ENCODE measurements at regions not wholly inside any gene's neighbourhood (a gene's known extent, or its start where the extent isn't known, plus 50 kb on each side); places are given as distances from the start of the nearest gene placed in this dataset.
"Not testable (repeated sequence)": the region's sequence is repeated elsewhere in the genome, so short reads cannot be mapped to it uniquely, and the experiment has no call there.

- DNase-seq = no peak
Observed at GRCh38 chr6:44049989-44050871, 77.0 kb downstream of the MRPL14 start.

- DNase-seq = peak; percentile 53
Observed at GRCh38 chr6:44049163-44049988, 77.9 kb downstream of the MRPL14 start.

GRCh38 chr6:44048277-44048676 lies 79.0 kb downstream of the MRPL14 start:
- DNase-seq = no peak

DNA sequence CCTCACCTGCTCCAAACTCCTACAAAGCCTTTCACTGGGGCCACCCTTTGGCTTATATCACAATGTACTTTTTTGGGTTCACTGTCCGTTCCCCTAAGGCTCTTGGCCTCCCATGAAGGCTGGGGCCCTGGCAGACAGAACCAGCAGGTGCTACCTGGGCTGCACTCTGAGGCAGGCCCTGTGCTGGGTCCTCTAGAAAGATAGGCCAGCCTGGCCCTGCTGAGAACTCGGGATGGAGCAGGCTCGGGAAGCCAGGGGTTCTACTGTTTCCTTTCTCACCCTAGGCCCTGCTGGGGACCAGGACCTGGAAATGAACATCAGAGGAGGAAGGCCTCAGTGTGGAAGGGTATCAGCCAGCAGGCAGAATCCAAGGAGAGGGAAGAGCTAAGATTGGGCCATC lies 79.5 kb downstream of the MRPL14 start:
- DNase-seq = no peak

- DNase-seq = no peak
Observed at GRCh38 chr6:44047179-44047546, 80.1 kb downstream of the MRPL14 start.

DNA sequence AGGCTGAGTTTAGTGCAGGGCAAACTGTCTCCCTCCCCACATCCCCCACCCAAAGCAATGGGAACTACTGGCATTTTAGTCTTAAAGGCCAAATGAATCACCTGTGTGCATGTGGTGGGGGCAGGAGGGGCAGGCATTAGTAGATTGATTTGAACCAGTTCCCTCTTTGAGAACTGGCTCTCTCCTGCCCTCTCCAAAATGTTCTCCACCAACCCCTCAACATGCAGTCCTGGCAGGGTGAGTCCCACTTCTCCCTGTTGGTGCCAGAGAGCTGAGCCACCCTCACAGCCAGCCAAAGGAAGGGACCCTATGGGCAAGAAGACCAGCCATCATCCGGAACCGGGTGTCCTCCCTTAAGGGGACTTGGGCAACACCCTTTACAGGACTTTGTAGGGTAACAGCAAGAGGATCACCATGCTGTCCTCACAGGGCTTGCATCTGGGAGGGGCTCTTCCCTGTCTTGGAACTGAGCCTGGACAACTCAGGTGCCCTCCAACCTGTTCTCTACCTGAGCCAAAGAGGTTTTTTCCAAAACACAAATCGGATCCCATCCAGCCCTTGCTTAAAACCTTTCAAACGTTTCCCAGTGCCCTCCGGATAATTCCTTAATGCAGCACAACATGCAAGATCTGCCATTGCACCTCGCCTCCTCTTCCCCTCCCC lies 80.6 kb downstream of the MRPL14 start:
- no peak for DNase-seq

- DNase-seq = no peak
Observed at GRCh38 chr6:44045672-44046015, 81.6 kb downstream of the MRPL14 start.

DNA sequence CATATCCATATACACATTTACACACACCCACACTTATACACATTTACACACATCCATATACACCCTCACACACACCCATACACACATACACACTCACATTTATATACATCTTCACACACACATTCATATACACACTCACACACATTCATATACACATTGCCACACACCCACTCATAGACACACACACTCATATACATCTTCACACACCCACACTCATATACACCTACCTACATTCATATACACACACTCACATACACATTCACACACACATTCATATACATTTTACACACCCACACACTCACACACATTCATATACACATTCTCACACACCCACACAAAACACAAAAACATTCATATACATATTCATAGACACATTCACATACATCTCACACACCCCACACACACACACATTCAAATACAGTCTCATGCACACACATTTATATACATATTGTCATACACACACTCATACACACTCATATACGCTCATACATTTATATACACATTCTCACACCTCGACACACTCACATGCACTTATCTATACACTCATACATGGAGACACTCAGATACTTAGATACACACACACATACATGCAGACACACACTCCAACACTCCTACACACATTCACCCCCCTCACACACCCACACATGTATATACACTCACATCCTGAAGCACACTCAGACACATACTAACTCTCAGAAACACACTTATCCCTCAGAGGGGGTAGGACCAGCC lies 82.1 kb downstream of the MRPL14 start:
- DNase-seq = no peak

- DNase-seq = no peak
Observed at GRCh38 chr6:44044154-44044539, 83.1 kb downstream of the MRPL14 start.

GRCh38 chr6:44043479-44044153 lies 83.6 kb downstream of the MRPL14 start:
- peak; percentile 58 for DNase-seq

GRCh38 chr6:44042989-44043478 lies 84.2 kb downstream of the MRPL14 start:
- DNase-seq = peak; percentile 78

DNA sequence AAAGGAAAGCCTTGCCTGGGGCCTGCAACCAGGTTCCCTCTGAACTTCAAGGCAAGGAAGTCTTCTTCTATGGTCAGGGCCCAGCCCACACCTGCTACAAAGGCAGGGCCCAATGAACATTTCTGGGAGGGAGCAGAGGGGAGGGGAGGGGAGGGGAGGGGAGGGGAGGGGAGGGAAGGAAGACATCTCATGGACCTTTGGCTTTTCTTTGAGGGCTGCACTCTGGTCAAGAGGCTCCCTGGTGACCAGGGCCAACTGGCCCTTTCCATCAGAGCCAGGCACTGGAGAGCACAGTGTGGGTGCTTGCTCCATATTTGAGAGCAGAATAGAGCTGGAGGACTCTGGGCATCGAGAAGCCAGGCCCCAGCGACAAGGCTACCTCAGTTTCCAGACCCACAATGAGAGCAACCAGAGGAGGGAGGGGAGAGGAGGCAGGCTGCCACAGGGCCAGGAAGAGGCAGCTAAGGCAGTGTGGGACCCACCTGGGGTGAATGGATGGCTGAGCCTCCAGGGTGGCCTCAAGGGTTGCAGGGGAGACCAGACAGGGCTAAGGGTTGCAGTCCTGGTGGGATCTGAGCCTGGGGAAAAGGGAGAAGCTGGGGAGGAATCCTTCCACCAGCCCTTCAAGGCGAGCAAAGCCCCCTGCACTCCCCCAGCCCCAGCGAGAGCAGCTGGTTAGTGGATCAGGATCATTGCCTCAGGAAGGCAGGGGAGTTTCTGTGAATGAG lies 84.8 kb downstream of the MRPL14 start:
- DNase-seq = no peak

DNA sequence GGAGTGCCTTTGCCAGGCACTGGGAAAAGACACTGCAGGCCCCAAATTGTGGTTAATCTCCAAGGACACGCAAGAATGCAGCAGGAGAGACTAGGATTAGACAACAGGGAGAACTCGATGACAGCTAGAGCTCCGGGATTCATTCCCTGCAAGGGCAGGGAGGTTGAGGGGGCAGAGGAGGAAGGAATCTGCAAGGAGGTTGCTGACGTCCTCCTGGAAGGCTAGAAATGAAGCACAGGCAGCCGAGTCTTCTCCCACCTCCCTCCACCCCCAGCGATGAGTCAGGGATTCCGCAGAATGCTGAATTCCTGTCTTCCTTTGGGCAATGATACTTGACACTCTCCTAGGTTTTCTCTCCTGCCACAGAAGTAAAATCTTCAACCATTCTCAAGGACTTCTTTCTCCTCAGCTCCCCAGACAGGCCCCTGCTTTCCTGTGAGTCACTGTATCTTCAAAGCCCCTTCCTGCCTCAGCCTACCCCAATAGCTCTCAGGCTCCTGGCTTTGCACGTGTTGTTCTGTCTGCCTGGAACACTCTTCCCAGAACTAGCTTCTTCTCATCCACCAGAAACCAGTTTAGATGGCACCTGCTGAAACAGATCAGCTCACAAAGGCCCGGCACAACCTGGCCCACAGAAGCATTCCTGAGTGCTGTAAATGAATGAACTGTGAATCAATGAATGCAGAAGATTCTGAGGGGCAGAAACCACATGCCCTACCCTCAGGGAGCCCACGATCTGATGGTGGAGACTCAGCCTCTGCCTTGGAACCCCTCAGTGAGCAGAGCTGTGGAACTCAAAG lies 85.6 kb downstream of the MRPL14 start:
- peak; percentile 99 for DNase-seq

DNA sequence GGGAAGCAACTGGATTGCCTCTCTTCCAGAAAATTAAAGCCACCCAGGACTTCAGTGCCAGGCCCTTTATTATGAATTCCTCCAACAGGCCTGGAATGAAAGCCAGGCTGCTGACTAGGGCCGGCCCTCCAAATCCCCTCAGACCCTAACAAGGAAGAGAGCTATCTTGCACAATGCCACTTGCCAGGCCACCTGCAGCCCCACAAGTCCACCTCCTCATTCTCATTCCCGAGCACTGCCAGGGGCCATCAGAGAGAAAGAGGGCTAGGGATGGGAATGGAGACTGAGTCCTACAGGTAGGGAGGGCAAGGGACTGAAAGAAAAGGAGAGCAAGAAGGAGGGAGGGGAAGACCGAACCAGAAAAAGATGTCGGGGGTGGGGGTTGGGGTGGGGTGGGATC lies 86.5 kb downstream of the MRPL14 start:
- no peak for DNase-seq

GRCh38 chr6:44039839-44040350 lies 87.4 kb downstream of the MRPL14 start:
- no peak for DNase-seq

- DNase-seq = no peak
Observed at GRCh38 chr6:44039191-44039719, 88.0 kb downstream of the MRPL14 start.

- no peak for DNase-seq
Observed at GRCh38 chr6:44038543-44039065, 88.6 kb downstream of the MRPL14 start.

DNA sequence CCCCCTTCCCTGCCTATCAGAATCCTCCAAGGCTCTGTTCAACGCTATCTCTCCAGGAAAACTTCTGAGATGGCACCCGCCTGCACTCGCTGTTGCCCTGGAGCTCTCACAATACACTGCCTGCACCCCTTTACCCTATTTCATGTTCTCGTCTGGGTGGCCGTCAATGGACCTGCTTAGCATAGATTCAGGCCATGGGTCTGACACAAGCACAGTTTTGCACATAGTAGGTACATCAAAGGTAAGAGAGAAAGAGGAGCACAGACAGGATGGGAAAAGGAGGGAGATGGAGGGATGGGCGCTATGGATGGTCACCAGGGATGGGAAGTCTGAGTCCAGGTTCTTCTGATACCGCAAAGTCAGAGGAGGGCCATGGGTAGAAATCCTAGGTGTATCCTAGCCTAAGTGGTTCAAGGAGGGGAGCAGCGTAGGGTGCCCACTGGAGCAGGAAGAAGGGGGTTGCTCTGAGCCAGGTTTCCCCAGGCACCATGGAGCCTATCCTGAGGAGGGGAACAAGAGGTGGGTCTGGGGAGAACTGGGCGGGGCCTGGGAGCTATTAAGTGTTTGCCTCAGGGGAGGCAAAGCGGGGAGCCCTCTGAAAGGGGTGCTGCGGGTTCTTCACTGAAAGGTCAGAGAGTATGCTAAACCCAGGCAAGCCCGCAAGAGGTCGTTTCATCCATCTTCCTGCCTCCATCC lies 89.3 kb downstream of the MRPL14 start:
- no peak for DNase-seq

- DNase-seq = not testable (repeated sequence)
Observed at GRCh38 chr6:44037276-44037675, 90.0 kb downstream of the MRPL14 start.
